ENCODE measurements at regions not wholly inside any gene's neighbourhood (a gene's known extent, or its start where the extent isn't known, plus 50 kb on each side); places are given as distances from the start of the nearest gene placed in this dataset.

DNA sequence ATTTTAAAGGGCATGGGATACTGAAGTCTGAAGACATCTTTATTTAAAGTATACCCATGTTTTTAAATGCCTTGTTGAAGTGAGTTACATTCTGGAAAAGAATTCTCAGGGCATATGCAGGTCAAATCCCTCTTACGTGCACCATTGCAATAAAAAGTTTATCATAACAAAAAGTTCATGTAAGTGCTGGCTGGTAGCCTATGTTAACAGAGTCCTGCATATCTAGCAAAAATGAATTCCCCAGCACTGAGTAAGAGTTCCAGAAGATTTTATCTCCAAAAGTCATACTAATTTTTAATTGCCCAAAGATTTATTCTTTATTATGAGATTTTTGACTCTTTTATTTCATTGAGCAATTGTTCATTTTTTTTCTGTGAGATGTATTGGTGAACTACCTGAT lies 104.7 kb upstream of the ROBO1 start:
- TF ChIP-seq, protein P1, sequence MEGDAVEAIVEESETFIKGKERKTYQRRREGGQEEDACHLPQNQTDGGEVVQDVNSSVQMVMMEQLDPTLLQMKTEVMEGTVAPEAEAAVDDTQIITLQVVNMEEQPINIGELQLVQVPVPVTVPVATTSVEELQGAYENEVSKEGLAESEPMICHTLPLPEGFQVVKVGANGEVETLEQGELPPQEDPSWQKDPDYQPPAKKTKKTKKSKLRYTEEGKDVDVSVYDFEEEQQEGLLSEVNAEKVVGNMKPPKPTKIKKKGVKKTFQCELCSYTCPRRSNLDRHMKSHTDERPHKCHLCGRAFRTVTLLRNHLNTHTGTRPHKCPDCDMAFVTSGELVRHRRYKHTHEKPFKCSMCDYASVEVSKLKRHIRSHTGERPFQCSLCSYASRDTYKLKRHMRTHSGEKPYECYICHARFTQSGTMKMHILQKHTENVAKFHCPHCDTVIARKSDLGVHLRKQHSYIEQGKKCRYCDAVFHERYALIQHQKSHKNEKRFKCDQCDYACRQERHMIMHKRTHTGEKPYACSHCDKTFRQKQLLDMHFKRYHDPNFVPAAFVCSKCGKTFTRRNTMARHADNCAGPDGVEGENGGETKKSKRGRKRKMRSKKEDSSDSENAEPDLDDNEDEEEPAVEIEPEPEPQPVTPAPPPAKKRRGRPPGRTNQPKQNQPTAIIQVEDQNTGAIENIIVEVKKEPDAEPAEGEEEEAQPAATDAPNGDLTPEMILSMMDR (IDR thresholded peaks at IDR 0.05) = no peak
- no peak for TF ChIP-seq POLR2A (IDR thresholded peaks at IDR 0.05)
